ENCODE measurements at regions not wholly inside any gene's neighbourhood (a gene's known extent, or its start where the extent isn't known, plus 50 kb on each side); places are given as distances from the start of the nearest gene placed in this dataset.

DNA sequence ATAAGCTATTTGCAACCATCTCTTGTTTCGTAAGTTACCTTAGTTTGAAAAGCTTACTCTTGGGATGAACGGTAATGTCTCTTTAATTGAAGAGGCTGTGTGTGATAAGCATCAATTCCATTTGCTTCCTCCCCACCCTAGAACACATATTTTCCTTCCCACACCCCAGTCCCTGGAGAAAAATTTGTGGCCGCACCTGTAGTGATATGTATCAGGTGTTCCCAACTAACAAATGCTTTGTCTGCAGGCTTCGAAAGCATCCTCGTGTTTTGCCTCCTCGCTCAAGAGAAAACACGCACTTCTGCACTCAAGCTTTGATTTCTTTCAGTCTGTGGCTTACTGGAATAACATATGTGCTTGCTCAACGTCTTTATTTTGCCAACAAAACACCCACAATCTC is 143.8 kb upstream of the OTUD4 start:
- peaks cover 0 to 6% (median 0%) of the 10 kb centered on the region in 7 donors for H3K27me3 ChIP-seq (replicated peaks in 1 of 7)
- no peak for DNase-seq
- H3K36me3 ChIP-seq, result no peaks in the 10 kb centered on the region
- H3K27ac ChIP-seq, result no peak overlapping the region
- H3K9me3 ChIP-seq, result peaks cover 0 to 8% (median 0%) of the 10 kb centered on the region in 8 donors
- H3K4me1 ChIP-seq, result no peaks in the 10 kb centered on the region
- 83 to 90% (median 87%) methylated on average over 8 of the region's 8 CpGs for WGBS, 5 donors
- no peak overlapping the region for H3K4me3 ChIP-seq
- intact Hi-C loops (cut with DNase I; ENCODE audit: low total_unique reads), result no loop called here
- TF ChIP-seq, protein P1, sequence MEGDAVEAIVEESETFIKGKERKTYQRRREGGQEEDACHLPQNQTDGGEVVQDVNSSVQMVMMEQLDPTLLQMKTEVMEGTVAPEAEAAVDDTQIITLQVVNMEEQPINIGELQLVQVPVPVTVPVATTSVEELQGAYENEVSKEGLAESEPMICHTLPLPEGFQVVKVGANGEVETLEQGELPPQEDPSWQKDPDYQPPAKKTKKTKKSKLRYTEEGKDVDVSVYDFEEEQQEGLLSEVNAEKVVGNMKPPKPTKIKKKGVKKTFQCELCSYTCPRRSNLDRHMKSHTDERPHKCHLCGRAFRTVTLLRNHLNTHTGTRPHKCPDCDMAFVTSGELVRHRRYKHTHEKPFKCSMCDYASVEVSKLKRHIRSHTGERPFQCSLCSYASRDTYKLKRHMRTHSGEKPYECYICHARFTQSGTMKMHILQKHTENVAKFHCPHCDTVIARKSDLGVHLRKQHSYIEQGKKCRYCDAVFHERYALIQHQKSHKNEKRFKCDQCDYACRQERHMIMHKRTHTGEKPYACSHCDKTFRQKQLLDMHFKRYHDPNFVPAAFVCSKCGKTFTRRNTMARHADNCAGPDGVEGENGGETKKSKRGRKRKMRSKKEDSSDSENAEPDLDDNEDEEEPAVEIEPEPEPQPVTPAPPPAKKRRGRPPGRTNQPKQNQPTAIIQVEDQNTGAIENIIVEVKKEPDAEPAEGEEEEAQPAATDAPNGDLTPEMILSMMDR (IDR thresholded peaks at IDR 0.05 in 8 of 11, conservative IDR thresholded peaks at IDR 0.05 in 3 of 11), result no peak

DNA sequence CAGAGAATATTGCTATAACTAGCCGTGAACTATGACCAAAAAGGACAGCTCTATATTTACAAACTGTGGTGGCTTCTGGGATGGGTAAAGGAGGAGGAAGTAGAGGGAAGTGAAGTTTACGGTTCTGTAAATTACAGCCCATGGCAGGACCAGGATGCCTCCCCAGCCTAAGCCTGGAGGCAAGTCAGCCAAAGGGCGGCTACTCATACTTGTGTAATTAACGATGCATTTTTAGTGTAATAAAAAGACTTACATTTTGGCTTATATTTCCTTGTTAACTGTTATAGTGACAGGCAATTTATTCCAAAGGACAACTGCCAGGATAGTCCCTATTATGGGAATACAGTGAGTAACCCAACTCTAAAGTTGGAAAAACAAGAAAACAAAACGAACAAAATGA is 139.9 kb upstream of the OTUD4 start:
- DNase-seq, result no peak
- Histone ChIP-seq H3K4me1 (no peaks in the 10 kb centered on the region), H3K27ac (no peak overlapping the region), H3K36me3 (no peaks in the 10 kb centered on the region), H3K9me3 (no peaks in the 10 kb centered on the region), H3K27me3 (replicated peaks in 1 of 7) (peaks cover 0 to 6% (median 0%) of the 10 kb centered on the region in 7 donors), H3K4me3 (no peak overlapping the region)
- intact Hi-C loops (cut with DNase I; ENCODE audit: low total_unique reads), result no loop called here
- 69 to 87% (median 73%) methylated on average over 5 of the region's 5 CpGs for WGBS, 5 donors
- TF ChIP-seq POLR2A (IDR thresholded peaks at IDR 0.05) (no peak), POLR2AphosphoS5 (IDR thresholded peaks at IDR 0.05) (no peak)
- TF ChIP-seq, protein P1 (IDR thresholded peaks at IDR 0.05 in 8 of 11, conservative IDR thresholded peaks at IDR 0.05 in 3 of 11), result no peak

DNA sequence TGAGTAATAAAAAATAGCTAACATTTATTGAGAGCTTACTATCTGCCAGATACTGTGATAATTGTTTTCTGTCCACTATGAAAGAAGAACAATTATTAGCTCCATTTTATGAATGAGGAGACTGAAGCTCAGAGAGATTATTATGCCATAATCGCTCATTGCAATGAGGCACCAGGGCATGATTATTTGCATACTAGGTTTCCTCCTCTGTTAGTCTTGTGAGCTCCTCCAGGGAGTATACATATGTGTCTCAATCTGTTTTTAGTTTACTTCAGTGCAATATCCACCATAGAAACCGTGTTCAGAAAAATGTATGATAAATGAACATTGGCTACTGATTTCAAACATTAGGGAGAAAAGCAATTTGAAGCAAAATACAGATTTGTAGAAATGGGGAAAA is 139.4 kb upstream of the OTUD4 start:
- intact Hi-C loops (cut with DNase I; ENCODE audit: low total_unique reads), result no loop called here
- peaks cover 0 to 6% (median 0%) of the 10 kb centered on the region in 7 donors for H3K27me3 ChIP-seq (replicated peaks in 1 of 7)
- no peaks in the 10 kb centered on the region for H3K9me3 ChIP-seq
- no peaks in the 10 kb centered on the region for H3K4me1 ChIP-seq
- 72 to 90% (median 79%) methylated on average over 2 of the region's 2 CpGs for WGBS, 5 donors
- H3K27ac ChIP-seq, result no peak overlapping the region
- no peaks in the 10 kb centered on the region for H3K36me3 ChIP-seq
- H3K4me3 ChIP-seq, result no peak overlapping the region
- TF ChIP-seq POLR2A (IDR thresholded peaks at IDR 0.05), result no peak
- TF ChIP-seq, protein P1 (IDR thresholded peaks at IDR 0.05 in 8 of 11, conservative IDR thresholded peaks at IDR 0.05 in 3 of 11), result no peak
- no peak for TF ChIP-seq POLR2AphosphoS5 (IDR thresholded peaks at IDR 0.05)
- no peak for DNase-seq

DNA sequence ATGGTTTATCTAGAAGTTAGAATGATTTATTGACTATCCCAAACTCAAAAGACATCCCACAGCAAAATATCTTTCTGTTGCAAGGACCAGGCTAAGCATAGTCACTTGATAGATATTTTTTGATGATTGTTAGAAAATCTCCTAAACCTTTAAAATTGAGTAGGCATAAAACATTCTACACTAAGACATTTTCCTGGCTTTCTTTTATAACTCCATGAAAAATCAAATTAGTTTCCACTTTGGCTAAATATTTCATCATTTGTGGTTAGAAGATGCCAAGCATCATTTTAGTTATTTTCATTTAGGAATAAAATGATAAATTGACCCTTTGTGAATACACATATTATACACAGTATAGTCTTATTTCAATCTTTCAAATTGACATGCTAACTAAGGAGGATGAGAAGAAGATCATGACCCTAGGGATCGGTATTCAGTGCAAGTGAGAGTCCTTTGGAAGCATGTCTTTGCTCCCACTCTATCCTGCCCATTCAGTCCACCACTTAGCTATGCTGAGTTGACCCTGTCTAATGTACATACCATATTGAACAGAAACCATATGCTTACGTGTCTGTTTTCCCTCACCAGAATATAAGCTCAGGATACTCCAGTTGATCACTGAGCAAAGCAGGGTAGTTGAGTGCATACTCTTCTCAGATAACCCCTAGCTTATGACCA is 136.6 kb upstream of the OTUD4 start:
- H3K4me1 ChIP-seq, result no peaks in the 10 kb centered on the region
- intact Hi-C loops (cut with DNase I; ENCODE audit: low total_unique reads), result no loop called here
- WGBS, 5 donors, result 80 to 91% (median 89%) methylated on average over 2 of the region's 2 CpGs

More for the DNA sequence above, 136.6 kb upstream of the OTUD4 start:
- no peak for DNase-seq
- TF ChIP-seq POLR2AphosphoS5 (IDR thresholded peaks at IDR 0.05), result no peak
- no peak for TF ChIP-seq POLR2A (IDR thresholded peaks at IDR 0.05)
- TF ChIP-seq, protein P1 (IDR thresholded peaks at IDR 0.05 in 8 of 11, conservative IDR thresholded peaks at IDR 0.05 in 3 of 11), result no peak
- Histone ChIP-seq H3K27me3 (replicated peaks in 1 of 7) (peaks cover 0 to 6% (median 0%) of the 10 kb centered on the region in 7 donors), H3K27ac (no peak overlapping the region), H3K4me3 (no peak overlapping the region), H3K36me3 (no peaks in the 10 kb centered on the region), H3K9me3 (no peaks in the 10 kb centered on the region)
